CMK (cell line): ENCODE measurements at regions not wholly inside any gene's neighbourhood (a gene's known extent, or its start where the extent isn't known, plus 50 kb on each side); places are given as distances from the start of the nearest gene placed in this dataset.

Experiments used
- DNase-seq: peaks from one replicate; pipeline ENCODE4 v3.0.0-alpha.2; 2010; ENCODE audit warnings: low read depth

DNA sequence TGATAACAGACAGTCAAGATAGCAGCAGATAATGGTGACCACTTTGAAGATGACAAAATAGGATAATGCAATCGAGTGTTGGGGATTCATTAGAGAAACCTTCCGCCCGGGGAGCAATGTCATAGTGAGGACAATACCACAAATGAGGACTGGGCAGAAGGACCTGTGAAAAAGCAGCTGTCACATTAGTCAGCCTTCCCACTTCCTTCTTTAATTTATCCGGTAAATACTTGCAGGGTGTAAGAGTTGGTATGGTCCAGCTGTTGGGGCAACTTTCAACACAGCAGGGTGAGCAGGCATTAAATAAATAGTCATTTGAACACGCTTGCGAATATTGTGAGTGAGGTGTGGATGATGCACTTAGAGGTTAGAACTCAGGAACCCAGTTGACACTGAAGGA, 132.5 kb upstream of the KIRREL3 start:
- DNase-seq, result no peak

DNA sequence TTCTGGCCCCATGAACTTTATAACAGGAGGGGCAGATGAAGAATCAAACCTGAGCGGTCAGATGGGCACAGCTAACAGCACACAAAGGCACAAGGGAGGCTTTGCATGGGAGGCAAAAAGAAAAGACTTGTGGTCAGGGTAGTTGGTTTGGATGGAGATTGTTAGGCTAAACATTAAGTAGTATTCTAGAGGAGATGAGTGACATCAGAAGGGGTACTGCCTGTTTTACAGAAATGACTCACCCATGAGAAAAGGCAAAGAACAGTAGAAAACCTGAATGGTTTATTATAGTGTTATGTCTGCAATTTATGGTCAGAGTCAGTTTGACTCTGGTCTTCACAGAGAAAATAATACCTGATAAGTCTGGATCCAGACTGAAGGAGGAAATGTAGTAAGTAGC, 129.8 kb upstream of the KIRREL3 start:
- DNase-seq, result no peak

DNA sequence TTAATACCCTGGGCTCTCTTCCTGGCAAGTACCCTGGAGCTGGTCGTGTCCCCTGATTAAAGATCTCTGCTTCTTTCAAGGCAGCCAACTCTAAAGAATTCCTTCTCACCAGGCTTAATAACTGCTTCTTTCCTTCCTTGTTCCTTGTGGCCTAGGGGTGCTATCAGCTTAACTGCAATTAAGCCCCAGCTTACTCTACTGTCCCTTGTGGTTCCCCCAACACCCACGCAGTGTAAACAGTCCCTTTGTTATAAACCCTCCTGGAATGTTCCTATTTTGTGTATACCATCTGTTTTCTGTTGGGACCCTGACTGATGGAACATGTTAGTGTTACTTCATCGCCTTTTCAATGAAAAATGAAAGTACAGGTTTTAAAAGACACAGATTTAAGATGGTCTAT, 126.4 kb upstream of the KIRREL3 start:
- no peak for DNase-seq

DNA sequence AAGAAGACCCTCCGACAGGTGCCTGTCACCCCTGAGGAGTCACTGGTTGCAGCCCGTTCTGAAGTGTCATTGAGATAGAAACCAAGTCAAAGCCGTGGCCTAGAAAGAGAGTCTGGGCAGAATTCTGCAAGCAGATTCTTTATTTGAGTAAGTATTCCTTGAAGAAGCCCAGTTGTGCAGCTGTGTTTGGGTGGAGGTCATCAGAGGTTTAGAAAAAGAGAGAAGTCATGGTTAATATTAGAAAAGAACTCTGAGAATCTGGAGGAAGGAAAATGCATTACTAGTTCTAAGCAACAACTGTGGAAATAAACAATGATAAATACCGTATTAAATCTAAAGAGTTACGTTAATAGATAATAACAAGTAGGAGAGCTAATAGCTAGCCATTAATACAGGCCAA, 118.8 kb upstream of the KIRREL3 start:
- no peak for DNase-seq

DNA sequence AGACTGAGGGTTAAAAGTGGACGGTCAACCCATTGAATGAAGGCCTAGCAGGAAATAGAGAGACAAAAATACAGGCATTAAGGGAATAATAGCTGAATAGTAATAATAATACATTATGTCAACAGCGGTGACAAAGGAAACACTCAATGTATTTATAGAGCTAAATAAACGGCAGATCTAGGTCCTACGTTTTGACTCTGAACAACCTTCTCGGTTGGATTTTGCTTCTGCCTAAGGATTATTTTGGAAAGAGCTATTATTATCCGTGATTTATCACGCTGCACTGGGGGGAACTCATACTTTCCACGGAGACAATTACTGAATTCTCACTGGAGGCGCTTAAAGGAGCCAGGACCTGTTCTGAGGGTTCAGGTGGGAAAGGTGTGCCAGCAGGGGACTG, 118.2 kb upstream of the KIRREL3 start:
- DNase-seq, result no peak

DNA sequence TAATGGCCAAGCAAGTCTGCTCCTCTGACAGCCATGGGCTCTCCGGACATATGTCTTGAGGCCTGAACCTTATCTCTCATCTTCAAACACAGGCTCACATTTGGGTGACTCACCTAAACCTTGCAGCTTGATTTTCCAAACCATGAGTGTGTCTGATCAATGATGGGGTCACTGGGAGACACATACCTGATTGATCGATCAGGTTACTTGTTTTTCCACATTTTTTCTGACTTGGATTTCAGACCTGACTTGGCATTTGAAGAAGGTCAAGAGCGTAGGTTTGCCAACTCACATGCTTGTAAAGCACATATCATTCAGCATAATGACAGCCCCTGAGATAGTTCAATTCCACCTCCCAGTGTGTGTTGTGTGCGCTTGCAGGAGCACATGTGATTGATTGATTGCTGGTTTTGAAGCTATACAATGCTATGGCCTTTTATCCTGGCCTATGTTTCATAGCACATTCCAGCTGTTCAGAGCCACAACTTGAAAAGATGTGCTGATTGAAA, 116.7 kb upstream of the KIRREL3 start:
- no peak for DNase-seq

DNA sequence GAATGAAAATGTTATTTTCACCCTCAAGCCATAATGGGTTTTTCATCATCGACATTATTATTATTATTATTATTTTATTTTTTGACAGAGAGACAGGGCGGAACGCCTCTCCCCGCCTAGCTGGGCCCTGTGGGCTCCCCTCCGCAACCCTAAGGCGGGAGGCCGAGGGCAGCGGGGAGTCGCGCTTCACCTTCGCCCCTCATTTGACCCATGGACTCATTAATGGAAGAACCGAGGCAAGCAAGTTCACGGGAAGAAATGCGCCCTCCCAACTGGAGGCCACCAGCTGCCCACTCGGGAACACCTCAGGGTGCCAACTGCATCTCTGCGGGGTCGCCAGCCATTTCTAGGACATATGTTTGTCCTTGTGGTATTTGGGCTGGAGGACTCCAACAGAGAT, 115.3 kb upstream of the KIRREL3 start:
- DNase-seq, result no peak

DNA sequence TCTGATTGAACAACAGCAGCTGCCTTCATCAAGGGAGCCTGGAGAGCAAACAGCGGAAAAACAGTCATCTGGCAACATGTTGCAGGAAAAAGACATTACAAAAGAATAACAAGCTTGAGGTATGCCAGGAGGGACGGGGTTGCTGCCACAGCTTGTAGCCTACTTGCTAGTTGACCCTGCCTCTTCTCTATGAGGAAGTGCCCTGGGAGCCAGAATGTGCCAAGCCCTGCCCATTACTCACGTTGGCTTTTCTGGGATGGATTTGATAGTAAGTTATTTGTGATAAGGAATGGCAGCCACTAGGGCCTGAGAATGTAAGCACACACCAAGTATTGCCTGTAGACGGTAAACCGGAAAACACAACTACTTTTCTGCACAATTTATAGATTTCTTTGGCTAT, 113.5 kb upstream of the KIRREL3 start:
- no peak for DNase-seq

DNA sequence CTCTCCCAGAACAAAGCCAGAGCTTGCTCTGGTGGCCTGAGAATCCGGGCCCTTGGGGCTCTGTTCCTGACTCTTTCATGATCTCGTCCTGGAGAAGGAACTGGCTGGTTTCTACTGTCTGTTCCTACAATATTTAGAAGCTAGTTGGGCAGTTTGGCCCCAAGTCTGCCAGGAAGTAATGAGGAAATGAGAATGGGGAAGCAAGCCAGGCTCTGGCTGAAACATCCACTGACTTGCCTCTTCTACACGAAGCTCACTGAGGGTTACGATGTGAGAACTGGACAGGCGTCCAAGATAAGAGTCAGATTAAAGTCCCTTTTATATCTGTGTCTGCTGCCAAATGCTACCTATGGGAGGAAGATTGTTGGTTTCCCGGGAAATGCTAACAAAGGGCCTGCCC, 110.0 kb upstream of the KIRREL3 start:
- DNase-seq, result no peak

DNA sequence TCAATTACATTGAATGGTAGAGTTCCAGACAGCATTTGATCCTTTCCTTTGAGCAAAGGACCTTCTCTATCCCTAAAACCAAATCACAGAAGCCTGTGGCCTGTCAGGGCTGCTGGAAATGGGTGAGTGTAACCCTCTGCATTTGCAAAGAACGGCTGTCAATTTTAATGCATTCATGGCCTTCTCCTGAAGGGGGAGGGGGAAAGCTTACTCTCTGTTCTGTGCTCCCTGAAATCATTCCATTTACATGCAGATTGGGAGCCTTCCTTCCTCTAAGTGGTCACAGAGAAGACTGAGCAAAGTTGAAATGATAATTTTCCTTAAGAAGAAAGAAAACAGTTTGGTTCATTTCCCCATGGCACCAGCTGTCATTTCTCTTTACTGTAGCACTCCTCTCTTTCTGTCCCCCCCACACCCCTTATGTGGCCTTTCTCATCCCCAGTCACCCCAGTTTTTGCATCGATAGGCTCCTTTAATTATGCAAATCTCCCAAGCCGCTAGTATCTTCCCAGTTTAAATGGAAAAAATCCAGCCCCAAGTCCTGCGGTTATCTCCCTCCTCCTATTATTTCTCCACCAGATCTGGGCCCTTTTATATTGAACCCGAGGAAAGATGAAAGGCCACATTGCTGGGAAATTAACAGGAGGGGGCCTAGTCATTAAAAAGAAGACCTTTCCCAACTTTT, 109.4 kb upstream of the KIRREL3 start:
- DNase-seq, result no peak

DNA sequence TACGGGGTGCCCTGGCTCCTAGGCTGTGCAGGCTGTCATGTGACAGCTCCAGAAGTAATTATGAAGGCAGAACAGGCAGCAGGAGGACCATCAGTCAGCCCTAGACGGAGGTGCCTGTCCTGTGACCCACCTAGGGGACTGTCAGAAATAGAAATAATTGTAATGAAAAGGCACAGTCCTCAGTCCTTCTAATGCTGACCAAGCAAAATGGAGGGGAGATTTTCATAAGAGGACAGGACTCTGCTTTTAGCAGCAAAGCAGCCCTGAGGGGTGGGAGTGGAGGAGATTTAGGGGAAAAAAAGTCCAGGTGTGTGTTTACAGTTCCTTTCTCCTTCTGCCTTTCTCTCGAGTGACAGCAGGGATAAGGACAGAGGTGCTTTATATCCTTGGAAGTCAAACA, 108.3 kb upstream of the KIRREL3 start:
- DNase-seq, result no peak

DNA sequence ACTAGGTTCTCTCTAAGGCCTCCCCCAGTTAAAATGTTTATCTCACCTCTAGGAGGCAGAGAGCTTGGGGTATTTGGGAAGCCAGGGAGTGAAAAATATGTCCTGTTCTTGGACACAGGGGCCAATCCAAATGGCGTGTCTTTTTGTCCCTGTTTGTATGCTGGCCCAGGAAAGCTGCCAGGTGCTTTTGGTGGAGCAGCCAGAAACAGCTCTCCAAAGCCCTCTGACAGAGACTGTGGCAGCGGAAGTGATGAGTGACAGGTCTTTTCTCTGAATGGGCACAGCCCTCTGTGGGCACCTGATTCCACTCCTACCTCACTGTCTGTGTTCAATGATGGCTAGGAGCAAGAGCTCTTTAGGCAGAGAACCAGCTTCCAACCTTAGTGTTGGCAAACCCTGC, 106.4 kb upstream of the KIRREL3 start:
- DNase-seq, result no peak

DNA sequence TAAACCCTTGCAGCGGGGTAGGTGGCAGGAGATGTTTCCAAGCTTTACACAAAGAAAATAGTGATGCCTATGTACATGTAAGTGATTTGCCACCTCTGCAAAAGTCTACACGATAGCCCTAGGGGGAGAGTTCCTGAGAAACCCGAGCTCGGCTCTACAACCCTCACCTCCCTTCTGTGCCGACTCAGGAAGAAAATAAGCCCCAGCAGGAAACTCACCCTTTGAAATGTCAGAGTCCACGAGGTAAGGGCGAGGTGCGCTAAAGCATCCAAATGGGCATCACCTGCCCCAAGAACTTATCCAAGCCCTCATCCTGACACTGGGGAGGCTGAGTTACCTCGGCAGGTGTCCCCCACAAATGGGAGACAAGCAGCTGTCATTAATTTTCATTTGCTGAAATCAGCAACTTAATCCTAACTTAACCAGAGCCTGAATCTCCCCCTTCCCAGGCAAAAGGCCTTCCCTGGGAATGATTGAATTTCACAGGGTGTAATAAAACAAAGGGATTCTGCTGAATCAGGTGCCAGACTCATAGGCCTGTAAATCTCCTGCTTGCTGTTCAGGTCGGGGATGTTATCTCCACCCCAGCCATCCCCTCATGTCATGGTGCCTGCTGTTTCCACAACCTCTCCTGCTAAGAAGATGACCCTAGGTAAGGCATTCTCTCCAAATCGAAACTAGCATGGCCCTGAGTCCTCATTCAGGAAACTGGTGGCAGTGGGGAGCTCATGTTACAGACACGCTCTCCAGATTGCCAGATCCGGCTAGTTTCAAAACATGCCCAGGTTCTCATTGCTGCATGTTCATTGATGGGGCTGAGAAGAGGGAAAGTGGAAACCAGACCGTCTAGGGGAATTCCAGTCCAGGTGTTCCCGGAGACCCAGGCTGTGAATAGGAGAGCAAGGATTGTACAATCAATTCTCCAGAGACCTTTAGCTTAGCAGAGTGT, 105.3 kb upstream of the KIRREL3 start:
- no peak for DNase-seq

DNA sequence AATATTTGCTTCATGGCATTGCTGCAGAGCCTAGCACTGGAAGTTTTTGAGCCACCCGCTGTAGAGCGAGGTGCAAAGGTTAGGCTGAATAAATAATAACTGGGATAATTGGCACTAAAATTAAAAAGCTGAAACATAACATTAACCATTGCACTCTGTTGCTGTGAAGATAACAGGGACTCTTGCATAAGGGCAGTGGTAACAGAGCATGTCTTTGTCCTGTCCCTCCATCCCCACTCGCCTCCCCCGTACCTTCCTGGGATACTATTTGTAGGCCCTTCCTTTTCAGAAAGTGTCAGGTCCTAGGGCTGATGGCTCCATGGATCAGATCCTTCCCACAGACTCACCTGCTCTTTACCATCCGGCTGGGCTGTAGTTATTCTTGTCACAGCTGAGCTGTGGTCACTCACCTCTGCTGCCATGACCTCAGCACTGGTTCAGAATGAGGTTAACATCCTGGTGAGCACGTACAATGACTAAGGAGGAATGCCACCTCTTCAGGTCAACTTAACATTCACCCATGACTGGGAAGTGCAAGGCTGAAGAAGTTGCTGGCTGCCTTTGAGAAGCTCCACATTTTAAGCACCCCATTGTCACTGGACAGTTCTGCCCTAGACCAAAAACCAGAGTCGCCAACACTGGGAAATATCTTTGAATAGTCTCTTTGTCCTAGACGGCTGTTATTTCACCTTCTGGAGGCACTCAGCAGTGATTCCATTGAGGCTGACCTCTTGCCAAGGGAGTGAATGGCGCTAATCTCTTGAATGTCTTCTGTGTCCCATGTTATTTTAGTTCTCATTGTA, 103.2 kb upstream of the KIRREL3 start:
- no peak for DNase-seq

DNA sequence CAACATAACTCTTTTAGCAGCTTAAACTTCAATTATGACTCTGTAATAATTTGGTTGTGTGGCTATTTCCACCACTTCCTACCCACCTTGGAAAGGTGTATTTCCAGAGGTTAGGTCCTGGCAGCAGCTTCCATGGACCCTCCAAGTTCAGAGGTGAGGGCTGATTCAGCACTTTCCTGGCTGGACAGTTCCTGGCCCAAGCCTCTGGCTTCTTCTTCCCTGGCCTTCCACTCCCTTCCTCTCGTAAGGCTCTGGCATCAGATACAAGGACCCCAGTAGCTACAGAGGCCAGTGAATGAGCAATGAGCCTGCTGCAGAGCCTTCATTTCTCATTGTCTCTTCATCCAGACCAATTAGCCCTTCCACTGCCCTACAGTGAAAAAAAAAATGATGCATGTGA, 98.1 kb upstream of the KIRREL3 start:
- DNase-seq, result no peak

DNA sequence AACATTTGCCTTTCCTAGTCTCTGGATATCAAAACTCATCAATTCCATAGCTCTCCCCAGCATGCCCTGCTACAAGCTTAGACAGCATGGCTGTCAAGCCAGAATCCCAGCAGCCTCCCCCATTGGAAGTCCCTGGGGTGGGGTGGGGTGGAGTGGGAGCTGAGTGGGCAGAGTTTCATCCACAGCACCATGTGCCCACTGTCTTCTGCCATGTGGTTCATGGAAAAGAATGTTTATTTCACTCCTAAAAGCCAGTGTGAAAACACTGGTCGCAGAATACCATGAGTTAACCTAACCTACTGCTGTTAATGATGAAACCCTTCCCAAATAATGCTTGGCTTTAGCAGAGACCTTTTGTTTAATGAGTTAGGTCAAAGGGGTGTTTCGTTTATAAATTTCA, 80.2 kb upstream of the KIRREL3 start:
- no peak for DNase-seq

DNA sequence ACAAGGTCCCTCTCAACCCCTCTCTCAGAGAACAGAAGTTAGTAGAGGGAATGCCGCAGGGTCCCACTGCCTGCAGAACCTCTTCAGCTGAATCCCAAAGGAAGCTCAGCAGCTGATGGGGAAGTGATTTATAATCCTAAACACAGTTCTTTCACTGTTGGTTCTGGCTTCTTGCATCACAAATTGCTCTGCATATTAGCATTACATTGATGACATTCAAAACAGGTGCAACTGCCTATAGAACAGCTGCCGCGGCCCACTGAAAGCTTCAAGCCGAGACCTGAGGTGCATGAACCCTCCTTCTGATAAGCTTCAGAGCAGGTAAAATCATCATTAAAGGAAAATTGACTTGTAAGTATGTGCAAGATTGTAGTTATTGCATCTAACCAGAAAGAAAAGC, 75.2 kb upstream of the KIRREL3 start:
- DNase-seq, result no peak

DNA sequence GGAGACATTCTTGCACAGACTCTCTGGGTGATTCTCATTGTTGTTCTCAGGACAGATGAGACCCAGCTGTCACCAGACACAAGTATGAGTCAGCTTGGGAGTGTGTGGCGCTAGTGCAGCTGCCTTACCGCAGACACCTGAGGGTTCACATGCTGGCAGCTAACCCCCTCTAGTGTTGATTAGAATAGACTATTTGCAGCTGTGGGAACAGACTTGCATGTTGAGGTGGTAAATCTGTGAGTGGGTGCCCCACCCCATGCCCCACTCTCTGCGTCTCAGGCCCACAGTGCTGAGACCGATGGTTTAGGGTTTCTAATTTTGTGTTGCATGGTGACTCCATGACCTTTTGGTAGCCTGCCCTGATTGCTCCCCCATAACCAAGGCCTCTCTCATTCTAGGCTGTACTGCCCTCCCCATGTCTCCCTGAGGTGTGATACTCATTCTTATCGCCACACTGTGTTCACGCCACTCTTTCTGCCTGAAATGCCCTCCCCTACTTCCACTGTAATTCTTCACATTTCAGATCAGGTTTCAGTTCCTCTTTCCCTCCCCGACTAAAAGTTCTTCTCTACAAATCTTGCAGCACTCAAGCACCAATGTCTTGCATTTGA, 73.7 kb upstream of the KIRREL3 start:
- no peak for DNase-seq

DNA sequence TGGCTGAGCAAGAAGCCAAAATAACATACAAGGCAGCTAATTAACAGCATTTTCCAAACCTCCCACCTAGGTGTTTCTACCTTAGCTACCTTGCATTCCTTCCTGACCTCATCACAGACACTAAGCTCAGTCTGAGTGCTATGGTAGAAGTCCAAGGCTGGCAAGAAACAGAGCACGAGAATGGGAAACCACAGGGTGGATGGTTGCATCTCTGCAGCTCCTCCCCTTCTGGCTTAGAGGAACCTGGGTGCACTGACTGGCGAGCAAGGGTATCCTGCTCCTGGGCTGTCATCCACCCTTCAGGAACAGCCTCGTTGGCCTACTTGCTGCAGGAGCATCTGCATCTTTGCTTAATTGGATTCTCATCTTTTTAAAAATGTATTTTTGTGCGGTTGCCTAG, 73.1 kb upstream of the KIRREL3 start:
- no peak for DNase-seq

DNA sequence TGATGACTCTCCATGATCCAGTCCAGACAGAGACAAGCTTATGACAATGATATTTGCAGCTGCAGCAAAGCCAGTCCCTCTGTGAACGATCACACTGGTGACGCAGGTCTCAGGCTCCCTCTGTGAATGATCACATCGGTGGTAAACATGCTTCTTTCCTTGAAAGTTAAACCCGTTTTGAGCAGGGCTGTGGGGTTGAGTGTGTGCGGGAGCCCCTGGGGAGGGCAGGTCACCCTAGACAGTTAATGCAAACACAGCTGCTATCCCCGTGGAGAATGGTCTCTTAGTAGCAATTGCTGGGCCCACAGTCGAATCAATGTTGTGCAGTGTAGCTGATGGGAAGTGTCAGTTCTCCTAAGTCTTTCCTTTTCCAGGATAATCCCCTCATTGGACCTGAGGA, 71.0 kb upstream of the KIRREL3 start:
- DNase-seq, result no peak

DNA sequence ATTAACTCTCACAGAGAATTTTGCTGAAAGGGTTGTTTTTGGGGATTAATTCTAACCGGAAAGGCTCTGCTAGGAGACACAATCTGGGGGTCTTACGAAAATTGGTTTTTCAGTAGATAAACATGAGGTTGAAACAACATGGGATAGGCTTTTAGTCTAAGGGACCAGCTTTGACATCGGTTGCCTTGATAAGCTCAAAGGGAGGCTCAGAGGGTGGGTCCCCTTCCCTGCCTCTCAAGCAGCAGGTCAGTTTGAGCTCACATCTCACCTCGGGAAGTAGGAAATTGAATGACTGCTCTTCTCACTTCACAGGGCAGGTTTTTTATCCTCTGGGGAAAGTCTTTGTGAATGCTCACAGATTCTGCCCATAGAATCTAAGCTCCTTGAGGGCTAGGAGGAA, 70.2 kb upstream of the KIRREL3 start:
- no peak for DNase-seq

DNA sequence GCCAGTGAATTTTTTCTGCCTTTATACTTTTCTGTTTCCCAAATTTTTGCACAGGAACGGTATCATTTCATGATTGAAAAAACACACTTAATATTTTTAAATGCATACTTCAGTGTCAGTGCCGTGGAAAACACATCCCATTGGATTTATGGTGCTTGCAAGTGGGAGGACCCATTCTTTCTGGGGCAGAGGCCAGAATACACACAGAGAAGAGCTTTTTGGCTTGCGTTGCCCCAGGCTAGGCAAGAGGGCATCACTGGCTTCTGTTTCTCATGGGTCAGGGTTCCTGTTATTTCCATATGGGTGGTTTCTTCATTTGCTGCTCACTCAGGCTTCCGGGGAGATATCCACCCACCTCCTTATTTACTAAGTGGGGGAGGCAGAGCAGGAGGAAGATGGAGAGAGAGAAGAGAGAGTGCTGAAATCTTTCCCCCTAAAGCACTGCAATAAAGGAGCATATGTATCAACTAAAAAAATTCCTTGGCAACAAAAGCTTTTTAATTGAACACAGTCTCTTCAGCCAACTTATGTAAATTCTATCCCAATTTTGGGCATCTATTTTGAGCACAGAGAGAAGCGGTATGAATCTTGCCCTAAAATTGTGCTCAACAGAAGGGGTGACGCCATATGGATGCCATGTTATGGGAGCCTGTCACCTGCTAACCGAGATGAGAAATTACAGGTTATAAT, 66.0 kb upstream of the KIRREL3 start:
- no peak for DNase-seq
